H9 (cell line): ENCODE measurements at regions not wholly inside any gene's neighbourhood (a gene's known extent, or its start where the extent isn't known, plus 50 kb on each side); places are given as distances from the start of the nearest gene placed in this dataset.

Experiments used
- DNase-seq: peaks from one replicate; pipeline ENCODE4 v3.0.0-alpha.2; 2017
- H2AFZ ChIP-seq: one replicate; pipeline ENCODE4 v1.6.1; 2013; ENCODE audit warnings: mild to moderate bottlenecking, low read length, control low read depth, moderate library complexity
- H2AK5ac ChIP-seq: 2 replicates; pipeline ENCODE4 v1.6.1; 2013; ENCODE audit warnings: low read length, control low read depth, mixed read lengths; ENCODE audit not compliant: insufficient read length
- H2BK120ac ChIP-seq: one replicate; pipeline ENCODE4 v1.6.1; 2013; ENCODE audit warnings: low read depth, mild to moderate bottlenecking, low read length, control low read depth, inconsistent platforms; ENCODE audit not compliant: poor library complexity, severe bottlenecking
- H2BK12ac ChIP-seq: 2 replicates; pipeline ENCODE4 v1.6.1; 2013; ENCODE audit warnings: low read length, control low read depth, mixed read lengths, low read depth; ENCODE audit not compliant: insufficient read length
- H2BK15ac ChIP-seq: 2 replicates; pipeline ENCODE4 v1.6.1; 2013; ENCODE audit warnings: low read depth, low read length, control low read depth
- H2BK20ac ChIP-seq: one replicate; pipeline ENCODE4 v1.6.1; 2013; ENCODE audit warnings: low read depth, mild to moderate bottlenecking, low read length, control low read depth, inconsistent platforms; ENCODE audit not compliant: poor library complexity, severe bottlenecking
- H2BK5ac ChIP-seq: 2 replicates; pipeline ENCODE4 v1.6.1; 2013; ENCODE audit warnings: low read length, control low read depth, mixed read lengths; ENCODE audit not compliant: insufficient read length
- H3K14ac ChIP-seq: 2 replicates; pipeline ENCODE4 v1.6.1; 2013; ENCODE audit warnings: low read length, control low read depth; ENCODE audit not compliant: insufficient read depth
- H3K18ac ChIP-seq: 2 replicates; pipeline ENCODE4 v1.6.1; 2013; ENCODE audit warnings: low read depth, mild to moderate bottlenecking, mixed read lengths, low read length, control low read depth; ENCODE audit not compliant: insufficient read length
- H3K23ac ChIP-seq: 2 replicates; pipeline ENCODE4 v1.6.1; 2013; ENCODE audit warnings: low read length, control low read depth, mixed read lengths, low read depth; ENCODE audit not compliant: insufficient read length
- H3K23me2 ChIP-seq: 2 replicates; pipeline ENCODE4 v1.6.1; 2013; ENCODE audit warnings: low read depth, mild to moderate bottlenecking, mixed read lengths, low read length, control low read depth; ENCODE audit not compliant: insufficient read length, poor library complexity, severe bottlenecking
- H3K27ac ChIP-seq: 2 replicates; pipeline ENCODE4 v1.5.1; 2013; ENCODE audit warnings: low read length, control low read depth, mixed read lengths, low read depth; ENCODE audit not compliant: insufficient read length
- H3K27me3 ChIP-seq: 2 replicates; pipeline ENCODE4 v1.6.1; 2013; ENCODE audit warnings: low read length, control low read depth, inconsistent platforms; ENCODE audit not compliant: insufficient read depth
- H3K4ac ChIP-seq: 2 replicates; pipeline ENCODE4 v1.6.1; 2013; ENCODE audit warnings: low read depth, mild to moderate bottlenecking, control low read depth, inconsistent platforms, low read length, moderate library complexity
- H3K4me1 ChIP-seq: 2 replicates; pipeline ENCODE4 v1.6.1; 2013; ENCODE audit warnings: low read length, control low read depth, inconsistent platforms; ENCODE audit not compliant: insufficient read depth
- H3K4me2 ChIP-seq: 2 replicates; pipeline ENCODE4 v1.6.1; 2013; ENCODE audit warnings: low read length, control low read depth, mixed read lengths; ENCODE audit not compliant: insufficient read length, insufficient read depth
- H3K56ac ChIP-seq: 2 replicates; pipeline ENCODE4 v1.6.1; 2013; ENCODE audit warnings: low read depth, mild to moderate bottlenecking, mixed read lengths, low read length, control low read depth; ENCODE audit not compliant: insufficient read length
- H3K79me1 ChIP-seq: 2 replicates; pipeline ENCODE4 v1.6.1; 2013; ENCODE audit warnings: low read depth, mild to moderate bottlenecking, moderate library complexity, low read length, control low read depth, inconsistent platforms; ENCODE audit not compliant: insufficient read depth, poor library complexity, severe bottlenecking
- H3K79me2 ChIP-seq: 2 replicates; pipeline ENCODE4 v1.6.1; 2013; ENCODE audit warnings: low read length, control low read depth, inconsistent platforms; ENCODE audit not compliant: insufficient read depth
- H3K9ac ChIP-seq: 2 replicates; pipeline ENCODE4 v1.6.1; 2013; ENCODE audit warnings: low read length, control low read depth, mixed read lengths; ENCODE audit not compliant: insufficient read length; ENCODE audit errors: extremely low read depth
- H3K9me3 ChIP-seq: one replicate; pipeline ENCODE4 v1.6.1; 2013; ENCODE audit warnings: low read depth, low read length, inconsistent platforms; ENCODE audit not compliant: control insufficient read depth
- H3T11ph ChIP-seq: one replicate; pipeline ENCODE4 v1.6.1; 2013; ENCODE audit warnings: mild to moderate bottlenecking, low read length, control low read depth, inconsistent platforms
- H4K20me1 ChIP-seq: one replicate; pipeline ENCODE4 v1.6.1; 2013; ENCODE audit not compliant: control insufficient read depth, insufficient read length, insufficient read depth
- H4K5ac ChIP-seq: 2 replicates; pipeline ENCODE4 v1.6.1; 2013; ENCODE audit warnings: low read depth, mild to moderate bottlenecking, mixed read lengths, low read length, control low read depth; ENCODE audit not compliant: insufficient read length
- H4K8ac ChIP-seq: replicated peaks from 2 replicates; pipeline ENCODE4 v1.6.1; 2013; ENCODE audit warnings: low read length, control low read depth, mixed read lengths, low read depth; ENCODE audit not compliant: insufficient read length
- H4K91ac ChIP-seq: 2 replicates; pipeline ENCODE4 v1.6.1; 2013; ENCODE audit warnings: low read depth, mild to moderate bottlenecking, moderate library complexity, mixed read lengths, low read length, control low read depth; ENCODE audit not compliant: insufficient read length
- H3K27ac Mint-ChIP-seq, 3 experiments: 2 replicates in 2 of 3; 3 replicates in 1 of 3; pipeline ENCODE4 v1.8.0; 2020 to 2021; ENCODE audit warnings: mixed read lengths in 3 of 3, mild to moderate bottlenecking in 1 of 3, moderate library complexity in 1 of 3
- H3K27me3 Mint-ChIP-seq: 2 replicates; pipeline ENCODE4 v1.8.0; 2021; ENCODE audit warnings: low read depth, mild to moderate bottlenecking, moderate library complexity, mixed read lengths
- H3K36me3 Mint-ChIP-seq, 3 experiments: 2 replicates in 2 of 3; 3 replicates in 1 of 3; pipeline ENCODE4 v1.8.0; 2020 to 2021; ENCODE audit warnings: low read depth in 3 of 3, mixed read lengths in 3 of 3; ENCODE audit not compliant: insufficient read depth in 1 of 3
- H3K4me1 Mint-ChIP-seq, 2 experiments: 2 replicates each; pipeline ENCODE4 v1.8.0; 2020; ENCODE audit warnings: mixed read lengths in 2 of 2
- H3K4me3 Mint-ChIP-seq, 2 experiments: 2 replicates in 1 of 2; 3 replicates in 1 of 2; pipeline ENCODE4 v1.8.0; 2020 to 2021; ENCODE audit warnings: mild to moderate bottlenecking in 2 of 2, mixed read lengths in 2 of 2, moderate library complexity in 1 of 2
- H3K9me3 Mint-ChIP-seq, 2 experiments: 2 replicates in 1 of 2; 3 replicates in 1 of 2; pipeline ENCODE4 v1.8.0; 2020; ENCODE audit warnings: mild to moderate bottlenecking in 2 of 2, mixed read lengths in 2 of 2, moderate library complexity in 1 of 2
- WGBS: extraction: QIAGEN DNeasy Blood & Tissue Kit; methylation state at CpG from one replicate; pipeline ENCODE4 v1.1.7; 2013; ENCODE audit warnings: missing lambda C conversion rate, low lambda C conversion rate, mixed read lengths; ENCODE audit not compliant: insufficient read length; ENCODE audit errors: extremely low coverage; 5-methylcytosine and 5-hydroxymethylcytosine counted together
- TF ChIP-seq, protein P1 (sequence below): fragments of 200-600 bp; sonication (generic); conservative IDR thresholded peaks from 3 replicates; pipeline ENCODE4 v1.8.0; 2021; ENCODE audit warnings: antibody characterized with exemption, mild to moderate bottlenecking

DNA sequence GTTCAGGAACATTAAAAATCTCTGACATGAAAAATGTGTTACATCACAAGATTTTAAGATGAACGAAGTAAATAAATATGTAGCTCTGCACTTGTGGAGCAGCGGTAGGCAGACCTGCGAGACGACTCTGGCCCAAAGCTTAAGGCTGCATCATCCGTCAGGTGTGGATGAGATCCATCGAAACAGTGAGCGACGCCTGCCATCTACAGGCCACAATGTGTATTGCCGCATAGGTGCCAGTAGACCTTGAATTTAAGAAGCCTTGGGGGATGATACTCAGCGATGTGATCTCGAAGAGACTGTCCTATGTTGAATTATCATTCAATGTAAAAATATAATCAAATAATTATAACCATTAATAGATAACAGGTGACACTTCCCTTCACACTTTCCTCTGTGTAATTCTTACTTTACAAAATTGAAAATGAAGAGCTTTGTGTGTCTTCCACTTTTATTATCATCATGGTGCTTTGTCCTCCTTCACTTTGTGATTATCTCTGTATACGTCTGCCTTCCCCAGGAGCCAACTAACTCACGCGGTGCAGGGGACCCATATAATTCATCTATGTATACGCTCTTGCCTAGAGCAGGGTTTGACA is 851.0 kb downstream of the RAB28 start:
- Mint-ChIP-seq H3K36me3 (peaks cover 7 to 17% (median 10%) of the 10 kb centered on the region in 3 experiments; a peak in 6 of 7 replicates), H3K4me1 (no peaks in the 10 kb centered on the region), H3K27me3 (no peaks in the 10 kb centered on the region), H3K9me3 (peaks cover 12 to 24% of the 10 kb centered on the region in 2 experiments), H3K27ac (no peak overlapping the region), H3K4me3 (no peak overlapping the region)
- no peak overlapping the region for H3K56ac ChIP-seq
- no peak overlapping the region for H3K27ac ChIP-seq
- no peak overlapping the region for H2BK20ac ChIP-seq
- no peak overlapping the region for H2BK120ac ChIP-seq
- H2BK5ac ChIP-seq: no peak overlapping the region
- H3K4me1 ChIP-seq: no peaks in the 10 kb centered on the region
- H3K23me2 ChIP-seq: no peaks in the 10 kb centered on the region
- no peak overlapping the region for H2AFZ ChIP-seq
- no peak overlapping the region for H3K18ac ChIP-seq
- no peak overlapping the region for H4K8ac ChIP-seq
- no peaks in the 10 kb centered on the region for H4K20me1 ChIP-seq
- H3K79me2 ChIP-seq: no peaks in the 10 kb centered on the region
- no peak overlapping the region for H3K9ac ChIP-seq
- H2BK12ac ChIP-seq: no peak overlapping the region
- no peak overlapping the region for H3K14ac ChIP-seq
- no peak overlapping the region for H4K5ac ChIP-seq
- H3K79me1 ChIP-seq: no peaks in the 10 kb centered on the region
- H3T11ph ChIP-seq: no peak overlapping the region
- no CpG with 5 or more reads among the region's 15 CpGs for WGBS
- no peak overlapping the region for H4K91ac ChIP-seq
- no peaks in the 10 kb centered on the region for H3K27me3 ChIP-seq
- H2AK5ac ChIP-seq: no peak overlapping the region
- no peak overlapping the region for H3K4me2 ChIP-seq
- H3K23ac ChIP-seq: no peak overlapping the region
- H2BK15ac ChIP-seq: no peak overlapping the region
- DNase-seq: peak; percentile 88
- H3K9me3 ChIP-seq: peaks cover 9% of the 10 kb centered on the region
- no peak overlapping the region for H3K4ac ChIP-seq
- TF ChIP-seq, protein P1, sequence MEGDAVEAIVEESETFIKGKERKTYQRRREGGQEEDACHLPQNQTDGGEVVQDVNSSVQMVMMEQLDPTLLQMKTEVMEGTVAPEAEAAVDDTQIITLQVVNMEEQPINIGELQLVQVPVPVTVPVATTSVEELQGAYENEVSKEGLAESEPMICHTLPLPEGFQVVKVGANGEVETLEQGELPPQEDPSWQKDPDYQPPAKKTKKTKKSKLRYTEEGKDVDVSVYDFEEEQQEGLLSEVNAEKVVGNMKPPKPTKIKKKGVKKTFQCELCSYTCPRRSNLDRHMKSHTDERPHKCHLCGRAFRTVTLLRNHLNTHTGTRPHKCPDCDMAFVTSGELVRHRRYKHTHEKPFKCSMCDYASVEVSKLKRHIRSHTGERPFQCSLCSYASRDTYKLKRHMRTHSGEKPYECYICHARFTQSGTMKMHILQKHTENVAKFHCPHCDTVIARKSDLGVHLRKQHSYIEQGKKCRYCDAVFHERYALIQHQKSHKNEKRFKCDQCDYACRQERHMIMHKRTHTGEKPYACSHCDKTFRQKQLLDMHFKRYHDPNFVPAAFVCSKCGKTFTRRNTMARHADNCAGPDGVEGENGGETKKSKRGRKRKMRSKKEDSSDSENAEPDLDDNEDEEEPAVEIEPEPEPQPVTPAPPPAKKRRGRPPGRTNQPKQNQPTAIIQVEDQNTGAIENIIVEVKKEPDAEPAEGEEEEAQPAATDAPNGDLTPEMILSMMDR: peak; percentile 96
